ENCODE measurements at regions not wholly inside any gene's neighbourhood (a gene's known extent, or its start where the extent isn't known, plus 50 kb on each side); places are given as distances from the start of the nearest gene placed in this dataset.

DNA sequence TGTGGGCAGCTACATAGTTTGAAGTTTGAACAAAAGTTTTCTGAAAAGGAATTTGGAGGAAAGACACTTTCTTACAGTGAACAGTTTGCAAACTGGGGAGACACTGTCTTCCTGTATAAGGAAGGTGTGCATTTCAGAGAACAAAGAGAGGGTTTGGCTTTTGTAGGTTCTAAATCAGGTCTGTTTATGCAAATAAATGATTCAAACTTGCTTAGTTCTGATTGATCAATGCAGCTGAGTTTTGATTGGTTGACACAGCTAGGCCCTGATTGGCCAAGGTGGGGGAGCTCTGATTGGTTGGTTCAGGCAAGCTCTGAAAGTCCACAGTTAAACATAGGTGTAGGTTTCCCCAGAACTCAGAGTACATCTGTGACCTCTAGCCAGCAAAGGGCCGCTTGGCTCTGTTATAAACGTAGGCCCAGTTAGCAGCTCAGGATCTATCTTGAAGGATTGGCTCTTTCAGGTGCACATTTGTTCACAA, 63.0 kb upstream of the ENPP6 start:
- DNase-seq (peak; percentile 38), ATAC-seq (ENCODE audit: low read depth) (no peak)
- H3K4me2 ChIP-seq (replicated peaks; ENCODE audit: low read depth, low read length, poor library complexity, severe bottlenecking), result peak overlapping the region; percentile 6
- Mint-ChIP-seq H3K4me3 (peak overlapping the region; percentile 31), H3K27ac (peak overlapping the region; percentile 69), H3K4me1 (peaks cover 57% of the 10 kb centered on the region), H3K27me3 (no peaks in the 10 kb centered on the region), H3K9me3 (ENCODE audit: insufficient read depth) (peaks cover 7% of the 10 kb centered on the region)
- no peaks in the 10 kb centered on the region for H4K20me1 ChIP-seq (ENCODE audit: control insufficient read depth, insufficient read depth, low read length, poor library complexity, severe bottlenecking)
- H3K79me2 ChIP-seq (ENCODE audit: control insufficient read depth, insufficient read depth, low read length), result no peaks in the 10 kb centered on the region
- intact Hi-C loops (cut with micrococcal nuclease), result loop anchor here (5.0 kb wide), 2 partner anchors 47 to 102 kb away; no protein-coding TSS in a partner anchor
- H2AFZ ChIP-seq (ENCODE audit: insufficient read depth, low read depth, low read length, poor library complexity, severe bottlenecking), result peak overlapping the region; percentile 1
- WGBS (ENCODE audit: insufficient coverage), result 100% methylated on average over 2 of the region's 2 CpGs
- peaks cover 0 to 15% (median 12%) of the 10 kb centered on the region in 3 donors for H3K9me3 ChIP-seq (ENCODE audit: control extremely low read depth in 1 of 3, control insufficient read depth in 2 of 3, insufficient read depth in 1 of 3, low read length in 2 of 3)
- peak overlapping the region; percentile 42 to 73 for H3K27ac ChIP-seq (ENCODE audit: low read length in 2 of 2)
- peaks cover 48% of the 10 kb centered on the region in 2 donors for H3K4me1 ChIP-seq (ENCODE audit: control insufficient read depth in 2 of 2, insufficient read depth in 2 of 2, low read length in 2 of 2)
- TF ChIP-seq, protein P1, sequence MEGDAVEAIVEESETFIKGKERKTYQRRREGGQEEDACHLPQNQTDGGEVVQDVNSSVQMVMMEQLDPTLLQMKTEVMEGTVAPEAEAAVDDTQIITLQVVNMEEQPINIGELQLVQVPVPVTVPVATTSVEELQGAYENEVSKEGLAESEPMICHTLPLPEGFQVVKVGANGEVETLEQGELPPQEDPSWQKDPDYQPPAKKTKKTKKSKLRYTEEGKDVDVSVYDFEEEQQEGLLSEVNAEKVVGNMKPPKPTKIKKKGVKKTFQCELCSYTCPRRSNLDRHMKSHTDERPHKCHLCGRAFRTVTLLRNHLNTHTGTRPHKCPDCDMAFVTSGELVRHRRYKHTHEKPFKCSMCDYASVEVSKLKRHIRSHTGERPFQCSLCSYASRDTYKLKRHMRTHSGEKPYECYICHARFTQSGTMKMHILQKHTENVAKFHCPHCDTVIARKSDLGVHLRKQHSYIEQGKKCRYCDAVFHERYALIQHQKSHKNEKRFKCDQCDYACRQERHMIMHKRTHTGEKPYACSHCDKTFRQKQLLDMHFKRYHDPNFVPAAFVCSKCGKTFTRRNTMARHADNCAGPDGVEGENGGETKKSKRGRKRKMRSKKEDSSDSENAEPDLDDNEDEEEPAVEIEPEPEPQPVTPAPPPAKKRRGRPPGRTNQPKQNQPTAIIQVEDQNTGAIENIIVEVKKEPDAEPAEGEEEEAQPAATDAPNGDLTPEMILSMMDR (IDR thresholded peaks at IDR 0.05), result no peak
- TF ChIP-seq EZH2 (IDR thresholded peaks at IDR 0.05; ENCODE audit: borderline replicate concordance, insufficient read depth, low read depth, low read length, poor library complexity, severe bottlenecking), result no peak
- CTCF ChIA-PET, result interaction anchor here (1.0 to 7.5 kb wide), 4 partner anchors 13 to 259 kb away, joined by 3 to 137 read pairs (median 13); partner anchors contain the start of gene IRF2
- peak overlapping the region; percentile 9 for H3K9ac ChIP-seq (ENCODE audit: low read length)
- no peaks in the 10 kb centered on the region for H3K36me3 ChIP-seq (replicated peaks in 1 of 2; ENCODE audit: control extremely low read depth in 1 of 2, control insufficient read depth in 1 of 2, extremely low read depth in 1 of 2, insufficient read depth in 2 of 2, low read length in 1 of 2)
- POLR2A ChIA-PET, result interaction anchor here (0.8 kb wide), 2 partner anchors 12 to 18 kb away, joined by 3 to 6 read pairs; no protein-coding TSS in a partner anchor
- no peaks in the 10 kb centered on the region for H3K27me3 ChIP-seq (replicated peaks in 1 of 4; ENCODE audit: control extremely low read depth in 1 of 4, control insufficient read depth in 3 of 4, insufficient read depth in 4 of 4, low read length in 3 of 4)
- H3K4me3 ChIP-seq (ENCODE audit: control extremely low read depth in 1 of 5, extremely low read depth in 1 of 5, insufficient read depth in 1 of 5, low read depth in 2 of 5, low read length in 4 of 5), result no peak overlapping the region

DNA sequence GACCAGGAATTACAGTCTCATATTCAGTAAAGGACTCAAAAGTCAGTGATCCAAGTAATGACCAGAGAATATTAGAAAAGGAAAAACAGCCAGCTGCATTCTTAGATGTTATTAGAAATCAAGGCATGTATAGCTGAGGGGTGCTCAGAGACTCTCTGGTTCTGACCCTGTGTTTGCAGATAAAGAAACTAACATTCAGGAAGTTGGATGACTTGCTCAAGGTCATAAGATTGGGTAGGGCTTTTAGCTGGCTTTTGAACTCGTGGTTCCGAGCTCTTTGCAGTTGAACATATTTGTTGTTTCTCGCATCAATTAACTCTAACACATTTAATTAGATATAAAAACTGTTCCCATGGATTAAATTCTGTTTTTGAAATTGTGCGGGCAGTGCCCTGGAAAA, 62.5 kb upstream of the ENPP6 start:
- Histone ChIP-seq H3K9ac (ENCODE audit: low read length) (peak overlapping the region; percentile 9), H3K36me3 (replicated peaks in 1 of 2; ENCODE audit: control extremely low read depth in 1 of 2, control insufficient read depth in 1 of 2, extremely low read depth in 1 of 2, insufficient read depth in 2 of 2, low read length in 1 of 2) (no peaks in the 10 kb centered on the region), H3K9me3 (ENCODE audit: control extremely low read depth in 1 of 3, control insufficient read depth in 2 of 3, insufficient read depth in 1 of 3, low read length in 2 of 3) (peaks cover 0 to 15% (median 12%) of the 10 kb centered on the region in 3 donors), H3K4me3 (ENCODE audit: control extremely low read depth in 1 of 5, extremely low read depth in 1 of 5, insufficient read depth in 1 of 5, low read depth in 2 of 5, low read length in 4 of 5) (no peak overlapping the region), H3K27me3 (replicated peaks in 1 of 4; ENCODE audit: control extremely low read depth in 1 of 4, control insufficient read depth in 3 of 4, insufficient read depth in 4 of 4, low read length in 3 of 4) (no peaks in the 10 kb centered on the region), H3K27ac (ENCODE audit: low read length in 2 of 2) (peak overlapping the region; percentile 42 to 73), H4K20me1 (ENCODE audit: control insufficient read depth, insufficient read depth, low read length, poor library complexity, severe bottlenecking) (no peaks in the 10 kb centered on the region), H3K4me2 (replicated peaks; ENCODE audit: low read depth, low read length, poor library complexity, severe bottlenecking) (peak overlapping the region; percentile 6), H3K79me2 (ENCODE audit: control insufficient read depth, insufficient read depth, low read length) (no peaks in the 10 kb centered on the region), H2AFZ (ENCODE audit: insufficient read depth, low read depth, low read length, poor library complexity, severe bottlenecking) (peak overlapping the region; percentile 1), H3K4me1 (ENCODE audit: control insufficient read depth in 2 of 2, insufficient read depth in 2 of 2, low read length in 2 of 2) (peaks cover 48% of the 10 kb centered on the region in 2 donors)
- peaks cover 55% of the 10 kb centered on the region for H3K4me1 Mint-ChIP-seq
- WGBS (ENCODE audit: insufficient coverage), result no CpG with 5 or more reads among the region's 4 CpGs
- peaks cover 7% of the 10 kb centered on the region for H3K9me3 Mint-ChIP-seq (ENCODE audit: insufficient read depth)
- no peak for TF ChIP-seq EZH2 (IDR thresholded peaks at IDR 0.05; ENCODE audit: borderline replicate concordance, insufficient read depth, low read depth, low read length, poor library complexity, severe bottlenecking)
- TF ChIP-seq, protein P1 (IDR thresholded peaks at IDR 0.05), result no peak
- no peak overlapping the region for H3K4me3 Mint-ChIP-seq
- ChIA-PET POLR2A (interaction anchor here (0.8 kb wide), 2 partner anchors 13 to 19 kb away, joined by 3 to 6 read pairs; no protein-coding TSS in a partner anchor), CTCF (interaction anchor here (0.5 to 7.5 kb wide), 5 partner anchors 13 to 565 kb away, joined by 3 to 137 read pairs (median 4); partner anchors contain the start of gene IRF2)
- H3K27me3 Mint-ChIP-seq, result no peaks in the 10 kb centered on the region
- intact Hi-C loops (cut with micrococcal nuclease), result loop anchor here (5.0 kb wide), 2 partner anchors 47 to 102 kb away; no protein-coding TSS in a partner anchor
- peak overlapping the region; percentile 69 for H3K27ac Mint-ChIP-seq
- DNase-seq (no peak), ATAC-seq (ENCODE audit: low read depth) (no peak)
